Kidney (tissue), 13 donors: ENCODE measurements at regions not wholly inside any gene's neighbourhood (a gene's known extent, or its start where the extent isn't known, plus 50 kb on each side); places are given as distances from the start of the nearest gene placed in this dataset.
A peak's percentile ranks its signal among the peaks of the same experiment; 100 is the strongest.

ENCODE experiments used
- DNase-seq, 5 donors: peaks; one replicate each; pipeline ENCODE4 v3.0.0-alpha.2; 2013 to 2020
- FAIRE-seq: peaks from 2 replicates; lab custom pipeline; 2012; peaks lifted over from hg19 to GRCh38; lab: Jason Lieb, UNC
- H3K27ac ChIP-seq, 2 donors: one replicate each; pipeline ENCODE4 v1.7.0; 2013; ENCODE audit warnings: low read depth in 2 of 2, low read length in 2 of 2, inconsistent platforms in 1 of 2
- H3K27me3 ChIP-seq: one replicate; pipeline ENCODE4 v1.7.1; 2013; ENCODE audit warnings: low read length, inconsistent platforms; ENCODE audit not compliant: control insufficient read depth, insufficient read depth
- H3K36me3 ChIP-seq, 3 donors: one replicate each; pipeline versions ENCODE4 v1.7.0 to v1.7.1; 2013; ENCODE audit warnings: low read length in 3 of 3, control low read depth in 1 of 3, inconsistent platforms in 1 of 3; ENCODE audit not compliant: insufficient read depth in 3 of 3, control insufficient read depth in 2 of 3
- H3K4me1 ChIP-seq, 3 donors: one replicate each; pipeline versions ENCODE4 v1.7.0 to v1.7.1; 2013; ENCODE audit warnings: low read length in 3 of 3, inconsistent platforms in 1 of 3, low read depth in 1 of 3; ENCODE audit not compliant: control insufficient read depth in 2 of 3, insufficient read depth in 2 of 3
- H3K4me3 ChIP-seq, 3 donors: one replicate each; pipeline versions ENCODE4 v1.7.0 to v1.8.1; 2013; ENCODE audit warnings: low read length in 3 of 3, control low read depth in 1 of 3, inconsistent platforms in 1 of 3
- H3K9ac ChIP-seq, 3 donors: one replicate each; pipeline versions ENCODE4 v1.7.0 to v1.7.1; 2013; ENCODE audit warnings: low read length in 3 of 3, control low read depth in 1 of 3, inconsistent platforms in 1 of 3
- H3K9me3 ChIP-seq, 3 donors: one replicate each; pipeline versions ENCODE4 v1.7.0 to v1.7.1; 2013; ENCODE audit warnings: low read length in 3 of 3, control low read depth in 1 of 3, inconsistent platforms in 1 of 3; ENCODE audit not compliant: control insufficient read depth in 2 of 3, insufficient read depth in 1 of 3
- CTCF ChIP-seq: IDR thresholded peaks from 3 replicates; pipeline ENCODE4 v1.5.1; 2012; ENCODE audit warnings: mild to moderate bottlenecking, moderate library complexity, borderline replicate concordance; ENCODE audit not compliant: insufficient read depth; ENCODE audit errors: extremely low read depth
- intact Hi-C: fragments of 100-400 bp; cut with DNase I; formaldehyde crosslinking; loops from one replicate; pipeline ENCODE4 v1.11.1; 2022
- donor health status: control.
- donor health status: control.
- donor health status: control.
- donor health status: control.
- donor health status: control.
- donor health status: DM: yes; HTN: yes; CAD: no.
- donor health status: Normal renal cell carcinoma (clear cell type).

DNA sequence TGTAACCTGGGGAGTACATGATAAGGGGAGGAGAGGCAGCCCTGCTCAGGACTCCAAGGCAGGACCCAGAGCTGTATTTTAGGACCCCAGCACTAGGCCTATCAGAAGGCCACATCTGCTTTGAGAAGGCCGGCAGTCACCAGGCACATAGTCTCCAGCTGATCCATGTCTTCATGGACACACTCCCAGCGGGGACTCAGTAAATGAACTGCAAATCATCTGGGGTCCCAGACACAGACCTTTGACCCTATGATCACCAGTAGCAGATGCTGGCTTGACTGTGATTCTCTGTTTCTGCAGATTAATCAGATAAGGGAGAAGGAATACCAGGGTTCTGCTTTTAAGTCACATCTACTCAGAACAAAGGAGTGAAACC is 341.4 kb upstream of the PODXL start:
- peak in 2 of 5 donors; percentile 17 to 49 for DNase-seq
- no peak for TF ChIP-seq CTCF

GRCh38 chr7:131897016-131897789 is 340.8 kb upstream of the PODXL start:
- no peaks in the 10 kb centered on the region for H3K36me3 ChIP-seq
- intact Hi-C loops, result no loop called here
- H3K9me3 ChIP-seq, result no peaks in the 10 kb centered on the region
- TF ChIP-seq CTCF, result no peak
- H3K27me3 ChIP-seq, result no peaks in the 10 kb centered on the region
- FAIRE-seq, result no peak
- DNase-seq, result peak in 4 of 5 donors; percentile 23 to 48 (median 42)
- H3K4me3 ChIP-seq, result no peak overlapping the region
- H3K4me1 ChIP-seq, result no peaks in the 10 kb centered on the region
- H3K27ac ChIP-seq, result no peak overlapping the region
- H3K9ac ChIP-seq, result no peak overlapping the region

More for the DNA sequence above, 341.4 kb upstream of the PODXL start:
- Histone ChIP-seq H3K4me3 (no peak overlapping the region), H3K9ac (no peak overlapping the region), H3K36me3 (no peaks in the 10 kb centered on the region), H3K9me3 (no peaks in the 10 kb centered on the region), H3K27me3 (no peaks in the 10 kb centered on the region), H3K27ac (no peak overlapping the region), H3K4me1 (no peaks in the 10 kb centered on the region)
- intact Hi-C loops, result no loop called here
- FAIRE-seq, result no peak

GRCh38 chr7:131896165-131896863 is 339.9 kb upstream of the PODXL start:
- H3K9ac ChIP-seq, result no peak overlapping the region
- no peaks in the 10 kb centered on the region for H3K9me3 ChIP-seq
- no peak overlapping the region for H3K27ac ChIP-seq
- no peaks in the 10 kb centered on the region for H3K36me3 ChIP-seq
- FAIRE-seq (no peak), DNase-seq (peak in 1 of 5 donors; percentile 19)
- no peaks in the 10 kb centered on the region for H3K27me3 ChIP-seq
- H3K4me1 ChIP-seq, result no peaks in the 10 kb centered on the region
- intact Hi-C loops, result no loop called here
- TF ChIP-seq CTCF, result no peak
- H3K4me3 ChIP-seq, result no peak overlapping the region
